ENCODE measurements at regions not wholly inside any gene's neighbourhood (a gene's known extent, or its start where the extent isn't known, plus 50 kb on each side); places are given as distances from the start of the nearest gene placed in this dataset.

DNA sequence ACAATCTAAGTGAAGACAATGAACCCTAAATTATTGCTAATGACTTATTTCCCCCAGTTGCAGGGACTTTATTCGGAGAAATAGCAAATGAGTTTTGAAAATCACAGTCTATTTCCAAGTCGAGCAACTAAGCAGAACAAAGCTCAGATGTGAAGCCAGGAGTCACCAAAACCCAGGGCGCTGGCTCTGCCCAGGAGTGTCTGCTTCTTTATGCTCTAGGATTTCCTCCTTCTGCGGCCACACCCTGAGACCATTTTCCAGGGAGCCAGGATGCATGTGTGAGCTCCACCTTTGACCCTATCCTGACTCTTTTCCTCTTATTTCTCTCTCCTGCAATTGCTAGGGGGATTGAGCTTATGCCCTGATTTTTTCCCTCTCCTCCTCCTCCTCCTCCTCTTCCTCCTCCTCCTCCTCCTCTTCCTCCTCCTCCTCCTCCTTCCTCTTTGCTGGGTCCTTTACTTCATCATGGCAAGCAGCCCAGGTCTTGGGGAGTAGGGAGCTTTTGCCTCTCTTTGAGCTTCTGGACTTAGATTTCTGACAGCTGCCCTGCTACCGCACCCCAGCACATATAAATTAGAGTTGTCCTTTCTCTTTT is 234.4 kb downstream of the ARL4A start:
- intact Hi-C loops (cut with DNase I): no loop called here
- Histone ChIP-seq H3K9me3 (no peaks in the 10 kb centered on the region), H3K4me1 (no peaks in the 10 kb centered on the region), H3K36me3 (no peaks in the 10 kb centered on the region), H3K27me3 (ENCODE audit: low read depth) (no peaks in the 10 kb centered on the region), H3K4me3 (no peak overlapping the region), H3K27ac (no peak overlapping the region)
- ATAC-seq (no peak), DNase-seq (no peak)
- TF ChIP-seq, protein P1, sequence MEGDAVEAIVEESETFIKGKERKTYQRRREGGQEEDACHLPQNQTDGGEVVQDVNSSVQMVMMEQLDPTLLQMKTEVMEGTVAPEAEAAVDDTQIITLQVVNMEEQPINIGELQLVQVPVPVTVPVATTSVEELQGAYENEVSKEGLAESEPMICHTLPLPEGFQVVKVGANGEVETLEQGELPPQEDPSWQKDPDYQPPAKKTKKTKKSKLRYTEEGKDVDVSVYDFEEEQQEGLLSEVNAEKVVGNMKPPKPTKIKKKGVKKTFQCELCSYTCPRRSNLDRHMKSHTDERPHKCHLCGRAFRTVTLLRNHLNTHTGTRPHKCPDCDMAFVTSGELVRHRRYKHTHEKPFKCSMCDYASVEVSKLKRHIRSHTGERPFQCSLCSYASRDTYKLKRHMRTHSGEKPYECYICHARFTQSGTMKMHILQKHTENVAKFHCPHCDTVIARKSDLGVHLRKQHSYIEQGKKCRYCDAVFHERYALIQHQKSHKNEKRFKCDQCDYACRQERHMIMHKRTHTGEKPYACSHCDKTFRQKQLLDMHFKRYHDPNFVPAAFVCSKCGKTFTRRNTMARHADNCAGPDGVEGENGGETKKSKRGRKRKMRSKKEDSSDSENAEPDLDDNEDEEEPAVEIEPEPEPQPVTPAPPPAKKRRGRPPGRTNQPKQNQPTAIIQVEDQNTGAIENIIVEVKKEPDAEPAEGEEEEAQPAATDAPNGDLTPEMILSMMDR (IDR thresholded peaks at IDR 0.05): no peak

DNA sequence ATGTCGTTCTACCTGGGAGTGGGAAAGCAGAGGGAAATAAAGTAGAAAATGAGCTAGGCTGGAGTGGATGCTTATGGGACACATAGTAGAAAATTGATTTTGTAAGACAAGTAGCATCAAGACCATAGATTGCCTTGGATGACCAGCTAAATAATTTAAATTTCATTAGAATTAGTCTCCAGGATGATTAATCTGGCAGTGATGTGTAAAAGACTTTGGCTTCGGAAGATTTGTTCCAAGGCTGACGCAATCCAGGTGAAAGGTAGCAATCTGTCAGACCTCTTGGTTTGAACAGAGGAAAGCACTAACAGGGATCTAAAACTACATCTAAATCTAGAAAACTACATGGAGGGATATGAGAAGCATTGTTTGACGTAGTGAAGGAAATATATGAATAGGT is 236.5 kb downstream of the ARL4A start:
- TF ChIP-seq, protein P1 (IDR thresholded peaks at IDR 0.05): no peak
- H3K4me1 ChIP-seq: no peaks in the 10 kb centered on the region
- DNase-seq (no peak), ATAC-seq (no peak)
- no peak overlapping the region for H3K27ac ChIP-seq
- H3K4me3 ChIP-seq: no peak overlapping the region
- no peaks in the 10 kb centered on the region for H3K27me3 ChIP-seq (ENCODE audit: low read depth)
- H3K9me3 ChIP-seq: no peaks in the 10 kb centered on the region
- H3K36me3 ChIP-seq: no peaks in the 10 kb centered on the region
- intact Hi-C loops (cut with DNase I): no loop called here

DNA sequence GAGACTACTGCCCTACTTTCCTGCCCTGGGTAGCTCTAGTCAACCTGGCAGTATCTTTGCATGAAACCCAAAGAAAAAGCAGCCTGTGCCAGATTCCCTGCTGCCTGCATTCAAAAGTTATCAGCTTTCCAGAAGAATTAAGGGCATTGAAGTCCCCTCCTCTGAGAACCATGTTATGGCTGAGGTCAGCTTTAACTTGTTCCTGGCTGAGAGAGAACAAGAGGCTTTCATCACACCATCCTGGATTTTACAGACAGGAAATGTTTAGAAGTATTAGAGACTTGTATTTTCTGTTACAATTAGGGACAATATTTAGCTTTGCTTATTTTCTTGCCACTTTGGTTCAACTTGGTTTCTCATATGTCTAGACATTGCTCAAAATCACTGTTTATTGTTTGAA is 238.8 kb downstream of the ARL4A start:
- DNase-seq (no peak), ATAC-seq (no peak)
- Histone ChIP-seq H3K27me3 (ENCODE audit: low read depth) (no peaks in the 10 kb centered on the region), H3K4me3 (no peak overlapping the region), H3K36me3 (no peaks in the 10 kb centered on the region), H3K9me3 (no peaks in the 10 kb centered on the region), H3K4me1 (no peaks in the 10 kb centered on the region), H3K27ac (no peak overlapping the region)
- TF ChIP-seq, protein P1 (IDR thresholded peaks at IDR 0.05): no peak
- intact Hi-C loops (cut with DNase I): no loop called here

DNA sequence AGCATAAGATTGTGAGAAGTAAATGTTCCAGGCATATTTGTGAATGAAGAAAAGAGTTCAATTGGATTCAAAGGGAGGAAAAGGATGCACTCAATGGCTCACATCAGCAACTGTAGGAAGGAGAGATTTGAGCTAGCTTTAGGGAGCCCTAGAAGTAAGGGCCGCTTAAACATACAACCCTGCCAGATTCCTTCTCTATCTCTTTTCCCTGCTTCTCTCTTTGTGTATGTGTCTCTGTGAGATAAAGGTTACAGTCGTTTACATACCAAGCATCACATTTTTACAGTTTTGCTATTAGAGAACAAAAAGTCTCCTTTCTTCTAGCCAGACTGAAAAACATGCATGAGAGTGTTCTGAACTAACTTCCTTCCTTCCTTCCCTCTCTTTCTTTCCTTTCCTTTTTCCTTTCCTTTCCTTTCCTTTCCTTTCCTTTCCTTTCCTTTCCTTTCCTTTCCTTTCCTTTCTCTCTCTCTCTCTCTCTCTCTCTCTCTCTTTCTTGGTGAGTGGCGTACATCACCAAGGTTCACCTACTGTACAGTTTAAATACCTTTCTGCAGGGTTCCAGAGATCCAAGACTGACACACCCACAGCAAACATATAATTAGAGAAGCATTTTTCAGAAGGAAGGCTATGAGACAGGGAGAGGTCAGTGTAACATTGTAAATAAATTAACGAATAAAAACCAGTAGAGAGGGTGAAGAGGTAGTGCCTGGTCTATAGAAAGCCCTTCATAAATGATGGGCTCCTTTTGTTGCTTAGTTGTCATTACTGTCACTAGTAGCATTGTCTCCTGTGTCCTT is 240.4 kb downstream of the ARL4A start:
- H3K27ac ChIP-seq: no peak overlapping the region

DNA sequence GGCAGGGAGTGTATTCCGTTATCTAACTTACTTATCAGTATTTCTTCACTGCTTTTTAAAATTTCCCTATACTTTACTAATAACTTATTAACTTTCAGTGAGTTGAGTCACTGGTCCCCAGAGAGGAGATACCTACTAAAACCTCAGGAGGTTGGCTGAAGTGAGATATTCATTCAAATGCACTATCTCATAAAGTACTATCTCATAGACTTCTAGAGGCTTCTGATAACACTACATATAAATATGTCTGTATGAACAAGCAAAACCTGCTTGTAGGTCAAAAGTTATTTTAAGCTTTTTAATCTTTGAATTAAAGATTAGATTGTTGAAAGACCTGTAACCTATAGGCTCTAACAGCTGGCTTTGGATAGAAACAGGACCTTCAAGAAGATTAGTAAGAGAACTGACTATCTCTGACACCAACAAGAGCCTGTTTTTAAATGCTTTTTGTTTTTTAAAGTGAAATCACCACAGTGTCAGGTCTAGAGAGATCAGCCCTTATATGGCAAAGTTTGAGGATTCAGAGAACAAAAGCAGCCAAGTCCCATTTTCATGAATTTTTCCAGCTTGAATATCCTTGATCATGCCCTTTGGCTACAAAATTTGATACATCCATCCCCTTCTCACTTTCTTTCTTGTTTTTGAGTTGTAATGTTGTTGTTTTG is 242.2 kb downstream of the ARL4A start:
- no peak for DNase-seq
- Histone ChIP-seq H3K9me3 (no peaks in the 10 kb centered on the region), H3K27me3 (ENCODE audit: low read depth) (no peaks in the 10 kb centered on the region), H3K4me3 (no peak overlapping the region), H3K36me3 (no peaks in the 10 kb centered on the region), H3K4me1 (no peaks in the 10 kb centered on the region), H3K27ac (no peak overlapping the region)
- intact Hi-C loops (cut with DNase I): no loop called here
- TF ChIP-seq, protein P1 (IDR thresholded peaks at IDR 0.05): no peak
- ATAC-seq: no peak

More for the DNA sequence above, 240.4 kb downstream of the ARL4A start:
- intact Hi-C loops (cut with DNase I): no loop called here
- H3K36me3 ChIP-seq: no peaks in the 10 kb centered on the region
- DNase-seq (no peak), ATAC-seq (no peak)
- TF ChIP-seq, protein P1 (IDR thresholded peaks at IDR 0.05): no peak
- H3K27me3 ChIP-seq (ENCODE audit: low read depth): no peaks in the 10 kb centered on the region
- H3K9me3 ChIP-seq: no peaks in the 10 kb centered on the region
- H3K4me3 ChIP-seq: no peak overlapping the region
- no peaks in the 10 kb centered on the region for H3K4me1 ChIP-seq

Data from lower lobe of right lung (tissue), 2 donors.